Epithelial cell of proximal tubule (primary cell): ENCODE measurements at regions not wholly inside any gene's neighbourhood (a gene's known extent, or its start where the extent isn't known, plus 50 kb on each side); places are given as distances from the start of the nearest gene placed in this dataset.

Experiments
- DNase-seq: peaks from one replicate; pipeline ENCODE4 v3.0.0-alpha.2; 2011; ENCODE audit warnings: low read depth
- H3K4me3 ChIP-seq: 2 replicates; pipeline ENCODE4 v1.5.1; 2011; ENCODE audit warnings: low read depth, mild to moderate bottlenecking, low read length
- CTCF ChIP-seq: conservative IDR thresholded peaks from 2 replicates; pipeline ENCODE4 v1.5.1; 2012; ENCODE audit warnings: low read depth, mild to moderate bottlenecking, low read length

GRCh38 chr6:140579918-140580317 is 1205.5 kb upstream of the CITED2 start:
- TF ChIP-seq CTCF = no peak
- no peak for DNase-seq
- no peak overlapping the region for H3K4me3 ChIP-seq

DNA sequence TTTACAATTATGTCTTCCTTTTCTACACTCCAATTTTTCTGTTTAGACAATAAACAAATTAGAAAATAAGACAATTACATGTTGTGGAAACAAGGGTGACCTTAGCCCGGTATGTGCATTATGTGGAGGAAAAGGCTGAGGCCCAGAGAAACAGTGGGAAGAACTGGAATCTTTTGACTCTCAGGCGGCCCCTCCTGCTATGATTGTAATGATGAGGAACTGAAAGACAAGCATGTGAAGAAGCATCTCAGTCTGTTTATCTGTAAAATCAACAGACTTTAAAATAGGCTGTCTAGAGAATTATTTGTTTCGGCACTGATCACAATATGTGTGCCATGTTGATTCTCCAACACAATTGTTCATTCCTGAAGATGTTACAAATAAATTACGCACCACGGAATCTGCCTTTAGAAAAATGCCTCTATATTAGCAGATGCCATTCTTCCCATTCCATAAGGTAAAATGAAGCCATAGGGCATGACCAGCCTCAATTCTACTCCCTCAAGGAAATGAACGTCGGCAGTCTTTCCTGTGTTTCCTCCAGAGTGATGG is 1201.6 kb upstream of the CITED2 start:
- DNase-seq = no peak

GRCh38 chr6:140572867-140573266 is 1198.4 kb upstream of the CITED2 start:
- H3K4me3 ChIP-seq = no peak overlapping the region
- TF ChIP-seq CTCF = no peak
- no peak for DNase-seq

More for the DNA sequence above, 1201.6 kb upstream of the CITED2 start:
- no peak for TF ChIP-seq CTCF
- H3K4me3 ChIP-seq = no peak overlapping the region

DNA sequence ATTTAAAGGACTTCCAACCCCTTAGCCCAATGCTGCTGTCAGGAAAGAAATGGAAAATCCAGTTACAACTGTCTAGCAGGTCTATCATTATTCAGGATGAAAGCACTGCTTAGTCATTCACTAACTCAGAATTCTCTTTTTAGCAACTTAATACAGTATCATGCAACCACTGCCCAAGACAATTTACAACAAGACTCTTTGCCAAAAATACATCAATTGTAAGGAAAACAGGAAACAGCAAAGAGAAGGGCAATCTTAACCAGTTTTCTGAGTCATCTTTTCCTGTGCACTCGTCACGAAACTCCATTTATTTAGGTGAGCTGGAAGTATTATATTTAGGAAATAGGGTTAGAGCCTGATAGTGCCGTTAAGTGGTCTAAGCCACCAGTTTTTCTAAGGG is 1197.7 kb upstream of the CITED2 start:
- no peak overlapping the region for H3K4me3 ChIP-seq
- DNase-seq = peak; percentile 9
- TF ChIP-seq CTCF = no peak

GRCh38 chr6:140571145-140571544 is 1196.7 kb upstream of the CITED2 start:
- no peak overlapping the region for H3K4me3 ChIP-seq
- no peak for DNase-seq
- no peak for TF ChIP-seq CTCF

GRCh38 chr6:140567466-140567865 is 1193.0 kb upstream of the CITED2 start:
- no peak for DNase-seq
- TF ChIP-seq CTCF = no peak
- H3K4me3 ChIP-seq = no peak overlapping the region

DNA sequence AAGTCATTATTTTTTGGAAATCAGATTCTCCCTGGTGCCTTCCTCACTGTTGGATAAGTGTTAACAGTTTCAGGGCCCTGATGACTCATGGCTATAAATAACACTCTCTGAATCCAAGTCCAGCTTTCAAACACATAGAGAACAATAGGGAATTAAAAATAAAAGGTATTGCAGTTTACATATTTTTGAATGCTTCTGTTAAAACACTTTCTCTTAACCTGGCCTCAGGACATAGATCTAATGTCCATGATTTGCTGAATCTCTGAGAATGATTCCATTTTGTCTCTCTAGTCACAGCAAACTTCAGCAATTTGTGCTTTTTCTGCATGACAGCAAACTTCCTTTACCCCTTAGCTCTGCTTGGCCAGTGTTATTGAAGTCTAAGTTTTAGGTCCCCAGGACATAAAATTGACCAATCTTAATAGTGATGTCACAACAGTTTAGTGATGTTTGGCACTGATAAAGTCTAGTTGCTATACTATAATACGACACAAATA is 1192.4 kb upstream of the CITED2 start:
- H3K4me3 ChIP-seq = no peak overlapping the region
- TF ChIP-seq CTCF = no peak
- peak; percentile 9 for DNase-seq
